Stimulated activated CD8-positive, alpha-beta memory T cell treated with anti-CD3 and anti-CD28 coated beads, Interleukin-7, amount 100 ng/mL, for 48 hours (primary cell): ENCODE measurements at regions not wholly inside any gene's neighbourhood (a gene's known extent, or its start where the extent isn't known, plus 50 kb on each side); places are given as distances from the start of the nearest gene placed in this dataset.

ENCODE experiments used
- DNase-seq, 2 donors: peaks; one replicate each; pipeline ENCODE4 v3.0.0-alpha.2; 2020; ENCODE audit warnings: low read depth in 1 of 2; ENCODE audit errors: extremely low read depth in 1 of 2

GRCh38 chr5:67390935-67391334 lies 194.3 kb upstream of the CD180 start:
- DNase-seq = no peak

- DNase-seq = no peak
Measured at GRCh38 chr5:67383451-67383850, 186.9 kb upstream of the CD180 start.

GRCh38 chr5:67381236-67381880 lies 184.8 kb upstream of the CD180 start:
- DNase-seq = no peak

DNA sequence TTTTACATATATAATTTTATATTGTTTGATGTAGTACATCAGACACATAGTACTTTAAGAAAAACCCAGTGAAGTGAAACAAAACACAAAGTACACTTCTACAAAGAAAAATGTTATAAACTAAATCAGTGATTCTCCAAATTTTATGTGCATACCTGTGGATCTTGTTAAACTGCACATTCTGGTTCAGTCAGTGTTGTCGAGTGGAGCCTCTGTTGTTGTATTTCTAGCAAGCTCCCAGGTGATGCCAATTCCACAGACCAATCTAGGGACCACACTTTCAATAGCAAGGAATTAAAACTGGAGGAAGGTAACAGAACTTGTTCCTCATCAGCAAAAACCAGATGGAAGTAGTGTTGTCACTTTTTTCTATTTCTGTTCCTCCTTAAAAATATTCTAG lies 183.8 kb upstream of the CD180 start:
- no peak for DNase-seq

DNA sequence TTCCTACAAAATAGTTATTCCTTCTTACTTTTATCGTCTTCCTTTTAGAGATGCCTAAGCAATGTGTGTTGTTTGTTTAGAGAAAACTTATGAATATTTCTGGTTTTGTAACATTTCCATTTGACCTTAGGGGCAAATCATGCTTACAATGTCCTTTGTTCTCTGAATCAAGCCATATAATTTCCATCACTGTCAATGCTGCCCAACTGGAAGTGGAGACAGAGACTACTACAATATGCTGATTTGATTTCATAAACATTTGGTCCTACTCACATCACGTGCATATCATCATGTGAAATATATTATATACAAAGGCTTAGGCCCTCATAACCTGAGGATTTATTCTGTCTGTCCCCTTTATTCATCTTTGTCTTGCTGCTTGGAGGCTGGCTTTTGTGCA lies 183.2 kb upstream of the CD180 start:
- no peak for DNase-seq

DNA sequence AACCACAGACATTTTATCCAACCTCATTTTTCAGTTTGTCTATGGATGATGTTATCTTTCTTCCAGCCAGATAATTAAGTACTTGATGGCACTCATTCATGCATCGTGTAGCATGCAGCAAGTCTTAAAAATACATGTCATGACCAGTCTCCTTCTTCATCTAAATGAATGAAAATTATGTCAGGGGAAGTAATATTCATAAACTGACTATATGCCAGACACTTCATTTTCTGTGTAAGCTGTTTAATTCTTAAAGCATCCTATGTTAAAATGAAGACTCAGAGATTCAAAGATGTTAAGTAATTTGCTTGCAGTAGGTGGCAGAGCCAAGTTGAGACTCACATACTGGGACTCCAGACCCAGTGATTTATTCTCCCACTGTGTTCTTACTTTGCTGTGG lies 181.7 kb upstream of the CD180 start:
- no peak for DNase-seq

DNA sequence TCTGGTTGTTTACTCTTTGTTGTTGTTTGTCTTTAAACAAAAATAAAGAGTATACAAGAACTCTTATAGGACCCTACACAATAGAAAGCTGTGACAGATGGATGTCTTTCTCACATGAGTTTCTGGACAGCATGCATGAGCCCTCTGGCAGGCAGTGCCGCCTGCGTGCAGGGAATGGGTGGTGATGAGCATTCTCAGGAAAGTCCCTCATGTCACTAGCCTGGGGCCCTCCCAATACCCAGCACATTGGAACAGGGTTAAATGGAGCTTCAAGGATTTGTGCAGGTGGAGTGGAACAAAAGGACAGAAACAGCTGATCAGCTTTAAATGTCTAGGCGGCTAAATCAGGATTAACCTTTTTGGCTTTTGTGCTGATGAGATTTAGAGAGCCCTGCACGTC lies 181.0 kb upstream of the CD180 start:
- no peak for DNase-seq

DNA sequence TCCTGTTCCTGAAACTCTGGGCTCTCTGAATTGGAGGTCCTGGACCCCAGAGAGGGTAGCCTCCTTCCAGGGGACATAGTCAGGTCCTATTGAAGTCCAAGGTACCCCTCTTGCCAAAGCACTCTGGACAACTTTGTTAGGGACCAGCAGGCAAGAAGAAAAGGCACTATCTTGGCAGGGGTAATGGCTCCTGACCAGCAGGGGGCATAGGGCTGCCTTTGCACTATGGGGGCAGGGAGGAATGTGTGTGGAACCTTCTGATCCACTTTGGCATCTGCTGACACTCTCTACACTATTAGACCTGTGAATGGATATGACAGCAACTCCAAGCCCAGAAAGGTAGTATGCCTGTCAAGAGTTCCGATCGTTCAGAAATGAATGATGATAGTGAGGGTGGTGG lies 179.0 kb upstream of the CD180 start:
- no peak for DNase-seq

GRCh38 chr5:67374378-67374777 lies 177.8 kb upstream of the CD180 start:
- no peak for DNase-seq

DNA sequence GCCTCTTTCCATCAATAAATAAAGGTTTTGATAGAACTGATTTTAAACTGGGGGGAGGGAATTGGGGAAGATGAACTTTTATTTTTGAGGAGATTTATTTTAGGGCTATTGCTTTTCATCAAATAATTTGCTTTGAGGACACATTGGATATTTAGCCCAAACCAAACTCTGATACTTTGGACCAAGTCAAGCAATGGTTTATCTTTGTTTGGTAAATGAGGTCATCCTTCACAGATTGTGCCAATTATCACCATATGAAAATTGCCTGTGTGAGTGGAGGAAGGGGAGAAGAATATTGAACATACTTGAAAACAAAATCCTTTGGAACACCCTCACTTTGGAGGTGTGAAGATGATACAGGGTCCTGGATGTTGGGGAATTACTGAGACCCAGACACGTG lies 176.9 kb upstream of the CD180 start:
- DNase-seq = no peak

GRCh38 chr5:67372887-67373286 lies 176.3 kb upstream of the CD180 start:
- DNase-seq = no peak

GRCh38 chr5:67371924-67372323 lies 175.3 kb upstream of the CD180 start:
- DNase-seq = no peak

DNA sequence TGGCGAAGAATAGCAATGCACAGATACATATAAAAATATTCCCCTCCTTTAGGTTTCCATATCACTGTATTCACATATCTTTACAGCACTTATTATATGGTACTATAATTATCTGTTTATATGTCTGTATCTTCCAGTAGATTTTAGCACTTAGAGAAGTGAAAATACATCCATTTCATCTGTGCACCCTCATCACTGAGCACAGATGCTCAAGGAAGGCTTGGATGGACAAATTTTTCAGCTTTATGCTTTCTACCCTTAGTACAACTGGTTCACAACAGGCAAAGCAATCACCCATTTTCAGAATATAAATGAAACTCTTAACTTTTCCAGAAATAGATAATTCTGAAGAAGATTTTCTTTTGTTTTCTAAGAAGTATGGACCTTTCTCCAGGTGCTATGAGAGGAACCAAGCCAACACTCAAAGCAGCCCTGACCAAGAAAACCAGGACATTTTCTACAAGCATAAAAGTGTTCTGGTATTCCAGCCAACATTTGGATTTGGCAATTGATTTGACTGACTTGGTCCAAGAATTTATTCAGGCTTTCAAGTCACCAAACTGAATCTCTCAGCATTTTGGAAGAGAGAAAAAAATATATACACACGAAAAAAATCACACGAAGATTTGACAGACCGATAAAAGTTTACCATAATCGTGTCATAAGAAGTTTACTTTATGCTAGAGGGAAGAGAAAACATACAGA lies 170.2 kb upstream of the CD180 start:
- no peak for DNase-seq

GRCh38 chr5:67366276-67366675 lies 169.7 kb upstream of the CD180 start:
- no peak for DNase-seq

DNA sequence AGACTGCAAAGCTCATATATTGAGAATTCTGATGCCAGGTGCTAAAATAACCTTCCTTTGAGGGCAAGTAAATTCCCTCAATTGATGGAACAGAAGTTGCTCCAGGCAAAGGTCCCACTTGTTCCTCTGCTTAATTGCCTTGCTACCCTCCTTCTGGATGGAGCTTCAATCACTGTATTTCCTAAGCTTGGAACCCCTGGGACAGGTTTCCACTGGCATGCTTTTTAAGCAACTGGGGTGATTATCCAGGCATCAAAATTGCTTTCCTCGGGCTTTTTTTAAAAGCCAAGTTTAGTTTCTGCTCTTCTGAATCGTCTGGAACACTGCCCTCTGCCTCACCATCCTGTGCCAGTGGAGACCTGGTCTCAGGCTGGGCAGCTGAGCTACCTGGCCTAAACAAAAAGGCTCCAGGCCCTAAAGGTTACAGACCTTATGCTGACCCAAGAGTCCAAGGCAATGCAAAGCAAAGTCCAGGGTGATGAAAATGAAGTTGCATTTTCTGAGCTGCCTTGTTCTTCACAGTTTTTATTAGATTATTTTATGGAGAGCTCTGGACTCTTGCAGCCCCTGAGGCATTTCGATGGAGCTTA lies 167.9 kb upstream of the CD180 start:
- no peak for DNase-seq

DNA sequence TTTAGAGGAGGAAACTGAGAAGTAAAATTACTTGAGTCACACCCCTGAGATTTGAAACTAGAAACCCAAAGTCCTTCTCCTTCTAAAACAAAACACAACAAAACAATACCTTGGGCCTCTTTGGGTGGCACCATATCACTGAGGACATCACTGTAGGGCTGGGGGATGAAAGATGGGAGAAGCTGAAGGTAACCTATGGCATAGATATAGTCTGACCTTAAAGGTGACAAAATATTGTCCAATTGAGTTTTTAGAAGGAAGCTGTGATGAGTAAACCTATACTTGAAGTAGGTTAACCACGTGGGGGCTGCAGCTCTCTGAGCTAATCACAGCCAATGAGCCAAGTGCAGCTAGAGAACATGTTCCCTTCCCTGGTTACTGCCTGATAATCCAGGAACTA lies 167.4 kb upstream of the CD180 start:
- DNase-seq = peak in 1 of 2 donors; percentile 9

- DNase-seq = no peak
Measured at GRCh38 chr5:67363180-67363709, 166.6 kb upstream of the CD180 start.

- no peak for DNase-seq
Measured at GRCh38 chr5:67361932-67362729, 165.5 kb upstream of the CD180 start.

GRCh38 chr5:67360047-67360446 lies 163.4 kb upstream of the CD180 start:
- no peak for DNase-seq

GRCh38 chr5:67358186-67358585 lies 161.6 kb upstream of the CD180 start:
- no peak for DNase-seq

GRCh38 chr5:67355120-67355713 lies 158.6 kb upstream of the CD180 start:
- DNase-seq = no peak
